HG03354 (cell line): ENCODE measurements at regions not wholly inside any gene's neighbourhood (a gene's known extent, or its start where the extent isn't known, plus 50 kb on each side); places are given as distances from the start of the nearest gene placed in this dataset.
"Not testable (repeated sequence)": the region's sequence is repeated elsewhere in the genome, so short reads cannot be mapped to it uniquely, and the experiment has no call there.

Source experiments
- ATAC-seq: cut with Tn5 transposase; IDR thresholded peaks from one replicate; pipeline ENCODE4 v1.9.1; 2021; ENCODE audit warnings: mild to moderate bottlenecking; ENCODE audit not compliant: unreplicated experiment, poor library complexity, severe bottlenecking

DNA sequence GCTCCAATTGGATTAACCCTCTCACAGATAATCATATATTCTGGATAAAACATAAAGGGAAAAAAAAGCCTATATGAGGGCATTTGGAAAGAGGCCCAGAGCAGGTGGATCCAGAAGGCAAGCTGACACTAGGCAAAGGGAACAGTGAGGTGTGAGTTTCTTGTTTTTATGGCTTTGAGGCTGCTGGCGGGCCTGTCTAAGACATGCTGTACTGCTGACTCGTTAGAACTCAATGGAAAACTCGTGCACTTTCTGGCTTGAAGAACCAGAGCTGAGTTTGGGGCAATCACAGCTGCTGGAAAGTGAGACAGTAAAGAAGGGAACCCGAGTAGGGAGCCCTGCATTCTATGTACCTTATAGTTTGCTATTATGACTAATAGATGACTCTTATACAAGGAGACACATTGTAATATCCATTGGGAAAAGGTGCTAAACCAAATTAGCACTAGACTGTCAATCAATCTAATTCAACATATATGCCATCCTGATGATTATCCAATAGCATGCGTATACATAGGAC lies 637.1 kb downstream of the GATA3 start:
- no peak for ATAC-seq

DNA sequence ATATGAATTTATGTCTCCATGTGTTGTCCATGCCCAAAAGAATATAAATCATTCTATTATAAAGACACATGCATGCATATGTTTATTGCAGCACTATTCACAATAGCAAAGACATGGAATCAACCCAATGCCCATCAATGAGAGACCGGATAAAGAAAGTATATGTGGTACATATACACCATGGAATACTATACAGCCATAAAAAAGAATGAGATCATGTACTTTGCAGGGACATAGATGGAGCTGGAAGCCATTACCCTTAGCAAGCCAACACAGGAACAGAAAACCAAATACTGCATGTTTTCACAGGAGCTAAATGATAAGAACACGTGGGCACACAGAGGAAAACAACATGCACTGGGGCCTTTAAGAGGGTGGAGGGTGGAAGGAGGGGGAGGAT lies 639.1 kb downstream of the GATA3 start:
- not testable (repeated sequence) for ATAC-seq

DNA sequence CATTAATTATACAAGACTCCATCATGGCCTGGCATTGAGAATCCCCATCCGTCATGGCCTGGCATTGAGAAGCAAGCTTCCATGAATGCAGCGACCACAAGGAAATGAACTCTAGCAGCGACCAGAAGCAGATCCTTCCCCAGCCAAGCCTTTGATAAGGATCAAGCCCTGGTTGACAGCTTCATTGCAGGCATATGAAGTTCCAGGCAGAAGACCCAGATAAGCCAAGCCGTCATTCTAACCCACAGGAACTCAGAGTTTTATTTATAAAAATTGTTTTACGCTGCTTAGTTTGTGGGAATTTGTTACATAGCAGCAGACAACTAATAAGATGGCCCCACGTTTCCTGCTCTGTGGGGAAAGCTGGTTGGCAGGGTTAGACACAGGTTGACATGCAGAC lies 642.3 kb downstream of the GATA3 start:
- no peak for ATAC-seq

DNA sequence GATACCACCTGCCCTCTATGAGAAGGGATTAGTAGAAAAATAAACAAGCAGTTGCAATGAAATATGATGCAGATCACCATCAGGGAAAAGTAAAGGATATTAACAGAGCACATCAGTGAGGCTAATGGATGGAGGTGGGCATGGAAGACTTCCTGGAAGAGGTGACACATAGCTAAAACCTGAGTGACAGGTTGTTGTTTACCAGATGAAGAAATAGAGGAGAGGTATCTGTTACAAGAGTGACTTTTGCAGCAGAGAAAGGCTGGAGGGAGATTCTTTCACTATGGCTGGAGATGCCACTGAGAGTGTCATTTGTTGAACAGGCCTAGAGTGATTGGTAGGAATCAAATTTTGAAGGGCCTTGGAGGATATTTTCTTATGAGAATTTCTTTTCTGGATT lies 646.2 kb downstream of the GATA3 start:
- ATAC-seq: no peak

DNA sequence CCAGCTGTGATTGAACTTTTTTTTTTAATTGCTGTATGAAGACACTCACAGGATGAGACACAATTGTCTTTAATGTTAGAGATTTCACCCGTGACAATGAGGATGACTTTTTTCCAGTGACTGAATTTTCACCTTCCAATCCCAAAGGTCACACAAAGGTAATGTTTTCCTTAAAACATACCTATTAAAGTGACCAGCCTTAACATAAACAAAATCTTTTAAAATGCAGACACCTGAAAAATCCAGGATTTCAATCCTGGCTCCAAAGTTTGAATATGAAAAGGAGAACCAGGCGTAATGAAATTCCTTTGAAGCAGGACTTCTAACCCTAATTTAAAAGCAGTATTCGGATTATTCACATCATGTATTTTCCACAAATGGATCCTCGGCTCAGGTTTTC lies 647.7 kb downstream of the GATA3 start:
- ATAC-seq: no peak

DNA sequence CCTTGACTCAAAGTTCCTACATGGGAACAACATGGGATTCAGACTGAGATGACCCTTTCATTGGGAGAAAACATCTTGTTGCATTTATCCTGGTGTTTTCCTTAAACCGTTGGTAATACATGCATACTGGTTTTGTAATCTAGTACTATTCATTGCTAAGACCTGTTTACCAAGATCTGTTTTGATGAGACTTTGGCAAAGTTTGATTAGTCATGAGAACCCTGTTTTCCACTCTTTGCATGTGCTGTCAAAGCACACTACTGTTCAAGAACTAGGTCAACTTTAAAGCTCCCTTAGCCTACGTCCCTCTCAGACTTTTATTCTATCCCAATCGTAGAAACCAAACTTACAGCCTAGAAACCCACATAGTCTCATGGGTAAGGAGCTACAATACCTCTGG lies 650.9 kb downstream of the GATA3 start:
- no peak for ATAC-seq

DNA sequence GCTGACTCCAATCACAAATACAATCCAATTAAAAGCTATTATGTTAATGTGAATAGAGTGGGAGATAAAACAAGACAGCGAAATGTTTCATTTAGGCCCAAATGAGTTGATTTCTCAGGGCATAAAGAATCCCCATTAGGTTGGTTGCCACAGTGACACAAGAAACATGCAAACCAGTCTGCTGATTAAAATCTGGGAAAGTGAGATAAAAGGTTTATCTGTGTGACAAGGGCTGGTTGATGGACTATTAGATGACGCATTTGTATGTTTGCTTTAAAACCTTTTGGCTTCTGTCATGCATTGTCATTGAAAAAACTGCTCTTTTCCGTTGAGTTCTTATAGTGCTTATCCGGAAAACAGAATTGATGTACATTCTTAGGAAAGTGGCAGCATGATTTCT lies 658.2 kb downstream of the GATA3 start:
- no peak for ATAC-seq

DNA sequence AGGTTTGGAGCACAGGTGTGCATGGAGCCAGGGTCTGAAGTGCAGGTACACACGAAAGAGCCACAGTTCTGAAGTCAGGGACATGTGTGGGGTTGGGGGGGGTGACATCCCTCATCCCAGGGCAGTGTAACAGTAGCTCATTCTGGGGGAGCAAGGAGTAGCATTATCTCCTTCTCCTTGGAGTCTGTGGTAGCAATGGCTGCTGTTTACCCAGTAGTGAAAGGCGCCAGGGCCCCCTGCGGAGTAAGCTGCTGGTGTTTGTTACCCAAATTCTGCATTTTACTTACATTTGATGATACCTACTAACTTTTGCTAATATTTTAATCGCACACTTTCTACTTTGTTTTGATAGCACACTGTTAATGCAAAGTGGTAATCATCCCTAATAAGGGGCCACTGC lies 665.5 kb downstream of the GATA3 start:
- ATAC-seq: no peak

DNA sequence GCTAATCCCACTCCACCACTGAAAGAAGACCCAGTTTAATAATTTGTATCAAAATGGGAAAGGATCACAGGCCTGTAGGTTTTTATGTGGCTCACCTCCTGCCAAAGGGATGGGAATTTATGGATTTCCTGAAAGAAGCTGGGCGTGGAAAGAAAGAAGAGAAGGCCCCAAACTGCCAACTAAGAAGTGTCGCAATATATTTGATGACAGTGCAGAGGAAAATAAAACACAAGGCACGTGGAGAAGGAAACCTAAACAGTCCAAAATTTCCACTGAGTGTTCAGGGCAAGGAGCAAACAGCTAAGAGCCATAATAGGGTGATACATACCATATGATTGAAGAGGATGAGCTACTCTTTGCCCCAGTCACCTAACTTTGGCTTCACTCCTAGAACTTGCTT lies 667.2 kb downstream of the GATA3 start:
- ATAC-seq: no peak

DNA sequence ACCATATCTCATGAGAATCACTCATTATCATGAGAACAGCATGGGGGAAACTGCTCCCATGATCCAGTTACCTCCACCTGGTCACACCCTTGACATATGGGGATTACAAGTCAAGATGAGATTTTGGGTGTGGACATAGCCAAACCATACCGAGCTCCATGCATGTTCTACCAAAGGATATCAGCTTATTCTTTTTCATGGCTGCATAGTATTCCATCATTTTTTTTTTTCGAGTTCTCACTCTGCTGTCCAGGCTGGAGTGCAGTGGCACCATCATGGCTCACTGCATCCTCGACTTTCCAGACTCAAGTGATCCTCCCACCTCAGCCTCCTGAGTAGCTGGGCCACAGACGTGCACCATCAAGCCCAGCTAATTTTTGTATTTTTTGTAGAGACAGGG lies 668.3 kb downstream of the GATA3 start:
- ATAC-seq: no peak

DNA sequence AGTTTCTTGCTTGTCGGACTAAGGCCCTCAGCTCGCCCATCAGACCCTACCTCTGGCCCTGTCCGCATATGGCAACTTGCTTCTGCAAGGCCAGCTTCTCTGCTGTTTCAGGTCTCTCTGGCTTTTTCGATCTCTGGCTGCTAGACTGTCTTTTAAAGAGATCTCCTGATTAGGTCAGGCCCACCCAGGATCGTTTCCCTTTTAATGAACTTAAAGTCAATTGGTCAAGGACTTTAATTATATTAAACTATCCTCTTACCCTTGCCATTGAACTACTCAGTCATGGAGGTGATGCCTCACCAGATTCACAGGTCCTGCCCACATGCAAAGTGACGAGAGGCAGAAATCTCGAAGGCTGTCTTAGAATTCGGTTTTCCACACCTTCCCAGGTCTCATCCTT lies 670.9 kb downstream of the GATA3 start:
- no peak for ATAC-seq

DNA sequence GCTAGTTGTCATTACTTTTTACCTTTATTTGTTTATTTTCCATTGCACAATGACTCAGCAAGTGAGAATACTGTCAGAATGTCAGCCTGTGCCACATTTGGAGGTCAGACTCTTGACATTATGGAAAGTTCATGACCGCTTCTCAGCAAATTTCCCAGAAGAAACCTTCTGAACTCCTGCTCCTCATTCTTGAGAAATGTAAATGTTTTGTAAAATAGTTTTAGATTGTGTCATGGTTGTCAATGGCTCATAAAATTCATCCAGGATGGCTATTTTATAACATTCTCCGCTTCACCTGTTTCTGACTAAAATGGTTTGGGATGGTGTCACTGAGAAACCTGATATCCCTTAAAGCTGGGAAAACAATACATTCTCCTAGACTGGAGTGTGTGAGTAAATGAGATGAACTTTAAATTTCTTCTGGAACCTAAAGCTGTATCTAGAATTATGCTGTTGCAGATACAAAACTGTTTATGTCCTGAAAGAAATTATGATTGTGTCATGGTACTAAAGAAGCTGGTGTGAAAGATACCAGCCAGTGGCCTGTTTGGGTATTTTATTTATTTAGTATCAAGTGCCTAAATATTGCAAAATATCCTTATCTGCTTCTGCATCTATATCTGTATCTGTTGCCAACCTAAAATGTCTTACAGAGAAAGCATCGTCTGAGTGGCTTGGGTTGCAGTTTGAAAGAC lies 671.7 kb downstream of the GATA3 start:
- no peak for ATAC-seq

DNA sequence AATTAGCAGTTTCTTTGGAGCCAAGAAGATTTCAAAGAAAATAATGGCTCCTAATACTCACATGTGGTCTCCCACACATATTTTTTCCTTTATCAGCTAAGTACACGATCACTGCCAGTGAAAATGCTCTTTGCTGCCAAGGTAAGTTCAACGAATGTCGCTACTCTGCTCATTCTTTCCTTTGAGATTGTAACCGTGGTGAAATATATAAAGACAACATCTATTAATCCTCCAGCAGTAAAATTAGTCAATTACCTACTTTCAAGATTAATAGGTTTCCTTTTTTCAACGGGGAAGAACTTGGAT lies 672.2 kb downstream of the GATA3 start:
- no peak for ATAC-seq

DNA sequence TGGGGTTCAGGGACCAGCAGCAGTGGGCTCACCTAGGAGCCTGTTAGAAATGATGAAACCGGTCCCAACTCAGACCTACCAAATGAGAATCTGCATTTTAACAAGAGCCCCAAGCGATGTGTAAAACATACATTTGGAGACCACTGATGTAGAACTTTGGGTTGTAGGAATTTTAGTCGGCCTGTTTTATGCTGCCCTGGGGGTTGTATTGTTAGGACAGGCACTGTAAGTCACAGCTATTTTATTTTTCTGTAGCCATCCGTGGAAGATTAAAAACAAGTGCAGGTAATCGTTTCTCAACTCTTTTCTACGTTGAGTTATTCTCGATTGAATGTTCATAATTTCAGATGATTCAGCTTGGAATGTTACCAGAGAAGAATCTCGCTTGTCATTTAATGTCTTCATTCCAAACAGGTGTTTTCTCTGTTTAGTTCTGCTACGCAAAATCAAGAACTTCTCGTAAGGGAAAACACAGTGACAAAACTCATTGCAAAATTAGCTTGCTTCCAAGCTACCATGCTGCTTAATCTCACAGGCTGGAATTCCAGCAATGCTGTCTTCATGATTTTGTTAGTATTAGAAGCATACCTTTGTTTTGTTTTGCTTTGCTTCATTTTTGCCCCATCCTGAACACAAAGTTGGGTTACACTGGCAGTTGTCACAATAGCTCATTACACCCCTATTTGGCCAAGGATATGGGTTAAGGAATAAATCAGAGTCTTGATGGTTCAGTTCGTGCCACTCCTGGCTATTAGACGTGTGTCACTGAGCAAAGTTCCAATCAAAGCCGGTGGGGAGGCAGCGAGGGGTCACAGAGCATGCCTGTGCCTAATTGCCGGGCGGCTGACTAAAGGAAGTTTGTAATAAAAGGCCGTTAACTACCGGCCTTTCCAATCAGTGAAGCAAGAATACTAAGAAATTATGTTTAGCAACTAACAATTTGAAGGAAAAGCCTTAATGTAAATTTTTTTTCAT lies 676.9 kb downstream of the GATA3 start:
- no peak for ATAC-seq

DNA sequence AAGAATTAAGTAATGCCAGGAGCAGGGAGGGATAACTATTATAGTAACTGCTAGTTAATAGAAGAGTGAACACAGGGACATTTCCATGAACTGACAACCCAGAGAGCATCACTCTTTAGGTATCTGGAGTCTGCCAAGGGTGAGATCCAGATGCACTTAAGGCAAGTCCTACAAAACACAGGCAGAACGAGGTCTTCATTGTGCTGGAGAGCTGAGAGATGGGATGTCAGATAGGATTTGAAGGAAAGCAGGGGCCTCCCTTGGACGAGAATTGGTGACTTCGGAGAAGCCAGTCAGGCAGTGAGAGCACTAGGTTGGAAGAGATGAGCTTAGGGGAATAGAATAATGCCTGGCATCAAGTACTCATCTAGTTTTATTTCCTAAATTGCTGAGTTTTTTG lies 684.5 kb downstream of the GATA3 start:
- no peak for ATAC-seq

DNA sequence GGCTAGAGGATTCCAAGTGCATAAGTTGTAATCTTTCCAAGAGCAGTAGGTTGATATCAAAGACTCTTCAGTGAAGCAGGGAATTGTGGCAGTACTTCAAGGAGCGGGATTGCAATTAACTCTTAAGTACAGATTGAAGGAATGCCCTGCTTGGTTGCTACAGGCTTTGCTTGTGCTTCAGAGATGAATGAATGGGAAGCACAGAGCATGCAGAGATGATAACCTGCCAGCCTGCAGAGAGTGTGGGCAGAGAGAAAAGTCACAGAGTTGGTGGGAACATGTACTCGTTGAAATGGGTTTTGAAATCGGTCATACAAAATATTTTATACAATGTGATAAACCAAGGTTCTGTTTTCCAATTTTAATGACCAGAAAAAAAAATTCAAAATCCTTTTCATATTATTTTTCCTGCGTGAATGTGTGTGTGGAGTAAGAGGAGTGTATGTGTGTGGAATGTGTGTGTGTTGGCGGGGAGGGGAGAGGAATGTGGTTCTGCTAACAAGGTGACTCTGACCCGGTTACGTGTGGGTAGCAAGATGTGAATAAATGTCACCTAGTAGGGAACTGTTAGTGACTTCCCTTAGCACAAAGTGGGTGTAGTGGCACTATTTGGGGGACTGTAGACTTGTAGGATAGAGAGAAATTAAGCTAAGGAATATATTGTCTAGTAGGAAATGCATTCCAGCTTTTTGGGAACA lies 697.8 kb downstream of the GATA3 start:
- ATAC-seq: no peak

DNA sequence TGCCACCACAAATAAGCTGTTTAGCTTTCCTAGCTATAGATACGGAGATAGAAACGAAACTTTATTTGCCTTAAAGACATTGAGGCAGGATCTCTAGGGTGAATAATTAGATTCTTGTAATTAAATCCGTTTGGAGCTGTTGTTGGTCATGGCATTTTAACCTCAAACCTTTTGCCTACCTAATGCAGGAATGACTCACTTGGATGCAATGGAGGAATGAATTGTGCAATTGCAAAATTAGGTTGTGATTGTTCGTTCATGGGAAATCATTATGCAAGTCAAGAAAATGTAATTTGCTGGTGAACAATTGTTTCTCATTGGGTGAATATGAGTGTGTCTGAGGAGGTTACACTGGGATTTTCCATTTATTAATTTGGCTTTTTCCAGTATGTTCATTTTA lies 703.5 kb downstream of the GATA3 start:
- ATAC-seq: no peak

DNA sequence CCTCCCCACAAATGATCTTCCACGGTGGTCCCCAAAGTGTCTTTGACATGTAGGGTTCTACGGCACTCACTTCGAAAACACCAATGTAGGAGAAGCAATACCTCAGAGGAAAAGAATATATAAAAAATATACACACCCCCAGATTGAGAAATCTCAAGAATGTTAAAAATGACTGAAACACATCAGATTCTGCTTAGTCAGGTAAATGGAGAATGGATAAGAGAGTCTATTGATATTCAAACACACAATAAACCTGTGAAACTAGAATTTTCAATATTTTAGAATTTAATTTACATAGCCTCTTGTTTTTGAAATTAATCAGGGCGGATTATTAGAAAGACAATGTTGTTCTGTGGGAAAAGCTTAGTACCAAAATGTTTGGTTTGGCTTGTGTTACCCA lies 712.4 kb downstream of the GATA3 start:
- ATAC-seq: no peak

DNA sequence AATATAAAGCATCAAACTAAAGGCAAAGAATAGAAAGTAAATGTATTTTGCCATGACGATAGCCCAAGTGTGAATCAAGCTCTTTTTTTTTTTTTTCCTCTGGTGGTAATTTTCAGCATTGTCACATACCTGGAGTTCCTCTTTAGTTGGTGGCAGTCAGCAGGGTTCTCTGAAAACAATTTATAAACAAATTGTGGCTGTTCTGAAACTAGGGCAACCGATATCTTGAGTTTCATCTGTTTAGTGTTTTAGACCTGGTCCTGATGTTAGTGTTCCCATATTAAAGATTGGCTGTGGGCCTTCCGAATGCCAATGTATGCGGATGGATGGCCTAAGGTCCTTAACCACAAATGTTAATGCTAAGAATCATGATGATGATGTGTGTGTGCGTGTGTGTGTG lies 713.1 kb downstream of the GATA3 start:
- no peak for ATAC-seq

DNA sequence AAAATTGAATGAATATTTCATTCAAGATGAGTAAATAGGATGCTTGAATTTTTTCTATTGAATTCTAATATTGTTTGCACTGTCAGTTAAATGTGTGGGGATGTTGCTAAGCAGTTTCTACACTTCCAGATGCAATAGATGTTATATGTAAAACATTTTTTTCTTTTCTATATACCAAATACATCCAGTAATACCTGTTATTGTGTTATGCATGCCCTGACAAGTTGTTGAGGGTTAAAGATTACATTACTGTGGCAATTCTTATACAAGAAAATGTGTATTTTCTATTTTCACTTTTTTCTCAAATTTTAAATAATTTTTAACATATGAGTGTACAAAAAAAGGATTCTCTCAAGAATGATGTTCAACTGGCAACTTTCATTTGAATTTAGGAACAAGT lies 713.9 kb downstream of the GATA3 start:
- ATAC-seq: no peak

DNA sequence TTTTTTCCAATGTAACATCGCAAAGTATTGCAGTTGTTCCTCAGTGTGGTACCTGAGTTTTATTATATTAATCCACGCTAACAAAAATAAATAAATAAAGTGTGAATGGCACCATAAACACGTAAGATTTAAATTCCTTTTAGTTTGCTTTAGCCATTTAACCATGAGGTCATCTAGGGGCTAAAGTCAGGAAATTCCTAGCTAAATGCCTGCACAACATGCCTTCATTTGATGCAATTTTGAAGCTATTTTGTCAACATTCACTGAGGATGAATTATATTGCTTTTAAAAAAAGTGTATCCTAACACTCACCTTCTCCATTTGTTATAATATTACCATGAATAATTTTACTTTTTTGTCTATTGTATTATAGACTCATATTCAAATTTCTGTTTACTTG lies 714.4 kb downstream of the GATA3 start:
- ATAC-seq: no peak
